ENCODE measurements at regions not wholly inside any gene's neighbourhood (a gene's known extent, or its start where the extent isn't known, plus 50 kb on each side); places are given as distances from the start of the nearest gene placed in this dataset.

- TF ChIP-seq EP300 (IDR thresholded peaks at IDR 0.05; ENCODE audit: borderline replicate concordance in 1 of 2, low read depth in 2 of 2, low read length in 2 of 2), result no peak
- no peak for TF ChIP-seq CREB1 (IDR thresholded peaks at IDR 0.05)
- TF ChIP-seq CHD1 (IDR thresholded peaks at IDR 0.05; ENCODE audit: low read depth, low read length), result no peak
- TF ChIP-seq KDM1A (IDR thresholded peaks at IDR 0.05; ENCODE audit: borderline replicate concordance, low read length), result no peak
- TF ChIP-seq TBP (IDR thresholded peaks at IDR 0.05; ENCODE audit: low read depth, low read length), result no peak
- TF ChIP-seq POLR2AphosphoS5 (IDR thresholded peaks at IDR 0.05; ENCODE audit: low read depth, low read length), result no peak
- no peak for TF ChIP-seq BRCA1 (IDR thresholded peaks at IDR 0.05; ENCODE audit: low read depth, low read length)
Measured at GRCh38 chr5:116378777-116379121, 195.9 kb downstream of the SEMA6A start (continued).

Measured in H1 (cell line).